H1 (cell line): ENCODE measurements at regions not wholly inside any gene's neighbourhood (a gene's known extent, or its start where the extent isn't known, plus 50 kb on each side); places are given as distances from the start of the nearest gene placed in this dataset.

Experiments used
- ATF2 ChIP-seq: IDR thresholded peaks from 2 replicates; pipeline ENCODE4 v1.6.1; 2012; ENCODE audit warnings: low read length, inconsistent platforms
- ATF3 ChIP-seq: IDR thresholded peaks from 2 replicates; pipeline ENCODE4 v1.6.1; 2011; ENCODE audit warnings: low read depth, mild to moderate bottlenecking, low read length; ENCODE audit not compliant: insufficient read depth
- MAX ChIP-seq: IDR thresholded peaks from 2 replicates; pipeline ENCODE4 v1.6.1; 2012; ENCODE audit warnings: inconsistent platforms

GRCh38 chr5:69033690-69034089, 60.1 kb upstream of the SLC30A5 start (continued):
- TF ChIP-seq MAX = no peak
- TF ChIP-seq ATF2 = no peak
- TF ChIP-seq ATF3 = no peak
- TF ChIP-seq, all 59 proteins: peak for 0
